ENCODE measurements at regions not wholly inside any gene's neighbourhood (a gene's known extent, or its start where the extent isn't known, plus 50 kb on each side); places are given as distances from the start of the nearest gene placed in this dataset.

DNA sequence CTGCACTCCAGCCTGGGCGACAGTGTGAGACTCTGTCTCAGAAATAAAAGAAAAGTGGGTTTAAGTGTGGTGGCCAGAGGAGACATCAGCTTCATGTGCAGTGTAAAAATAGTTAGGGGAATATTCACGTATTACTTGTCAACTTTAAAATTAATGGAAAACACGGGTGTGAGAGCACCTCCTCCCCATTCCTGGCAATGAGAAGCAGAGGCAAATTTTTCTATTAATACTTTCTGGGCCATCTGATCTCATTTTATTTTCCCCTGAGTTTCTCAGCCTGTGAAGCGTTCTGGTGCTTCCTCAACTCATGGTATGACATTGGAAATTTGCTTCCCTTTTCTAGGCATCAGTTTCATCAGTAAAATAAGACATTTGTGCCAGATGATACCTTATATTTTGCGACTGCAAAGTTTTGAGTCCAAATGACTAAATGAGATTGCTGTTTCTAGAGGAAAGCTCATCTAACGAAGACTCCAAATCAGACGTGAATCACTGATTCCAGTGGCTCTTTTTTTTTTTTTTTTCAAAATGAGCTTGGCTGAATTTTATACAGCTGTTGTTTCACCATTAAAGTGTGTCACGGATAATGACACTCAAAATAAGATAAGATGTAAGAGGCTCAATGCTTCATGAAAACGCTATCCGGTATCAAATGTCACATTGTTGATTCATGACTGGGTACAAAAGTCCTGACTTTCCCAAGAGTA lies 104.6 kb downstream of the MSX2 start:
- TF ChIP-seq, protein P1, sequence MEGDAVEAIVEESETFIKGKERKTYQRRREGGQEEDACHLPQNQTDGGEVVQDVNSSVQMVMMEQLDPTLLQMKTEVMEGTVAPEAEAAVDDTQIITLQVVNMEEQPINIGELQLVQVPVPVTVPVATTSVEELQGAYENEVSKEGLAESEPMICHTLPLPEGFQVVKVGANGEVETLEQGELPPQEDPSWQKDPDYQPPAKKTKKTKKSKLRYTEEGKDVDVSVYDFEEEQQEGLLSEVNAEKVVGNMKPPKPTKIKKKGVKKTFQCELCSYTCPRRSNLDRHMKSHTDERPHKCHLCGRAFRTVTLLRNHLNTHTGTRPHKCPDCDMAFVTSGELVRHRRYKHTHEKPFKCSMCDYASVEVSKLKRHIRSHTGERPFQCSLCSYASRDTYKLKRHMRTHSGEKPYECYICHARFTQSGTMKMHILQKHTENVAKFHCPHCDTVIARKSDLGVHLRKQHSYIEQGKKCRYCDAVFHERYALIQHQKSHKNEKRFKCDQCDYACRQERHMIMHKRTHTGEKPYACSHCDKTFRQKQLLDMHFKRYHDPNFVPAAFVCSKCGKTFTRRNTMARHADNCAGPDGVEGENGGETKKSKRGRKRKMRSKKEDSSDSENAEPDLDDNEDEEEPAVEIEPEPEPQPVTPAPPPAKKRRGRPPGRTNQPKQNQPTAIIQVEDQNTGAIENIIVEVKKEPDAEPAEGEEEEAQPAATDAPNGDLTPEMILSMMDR (IDR thresholded peaks at IDR 0.05; ENCODE audit: low read length): no peak
- no peak for TF ChIP-seq EZH2 (IDR thresholded peaks at IDR 0.05; ENCODE audit: borderline replicate concordance, low read length)

Data from OCI-LY1 (cell line).